Omental fat pad (tissue), 3 donors: ENCODE measurements at regions not wholly inside any gene's neighbourhood (a gene's known extent, or its start where the extent isn't known, plus 50 kb on each side); places are given as distances from the start of the nearest gene placed in this dataset.
"Not testable (repeated sequence)": the region's sequence is repeated elsewhere in the genome, so short reads cannot be mapped to it uniquely, and the experiment has no call there.

Source experiments
- ATAC-seq: fragments of 150-250 bp; one replicate; pipeline ENCODE4 v1.9.1; 2016; ENCODE audit warnings: mild to moderate bottlenecking, moderate library complexity; ENCODE audit not compliant: low FRiP score
- DNase-seq: peaks from one replicate; pipeline ENCODE4 v3.0.0-alpha.2; 2019; ENCODE audit warnings: low spot score
- TF ChIP-seq, protein P1 (sequence below), 3 donors: fragments of 450-650 bp; IDR thresholded peaks; one replicate each; pipeline ENCODE4 v1.5.1; 2016 to 2017; ENCODE audit warnings: antibody characterized with exemption in 3 of 3, mild to moderate bottlenecking in 3 of 3, moderate library complexity in 2 of 3

DNA sequence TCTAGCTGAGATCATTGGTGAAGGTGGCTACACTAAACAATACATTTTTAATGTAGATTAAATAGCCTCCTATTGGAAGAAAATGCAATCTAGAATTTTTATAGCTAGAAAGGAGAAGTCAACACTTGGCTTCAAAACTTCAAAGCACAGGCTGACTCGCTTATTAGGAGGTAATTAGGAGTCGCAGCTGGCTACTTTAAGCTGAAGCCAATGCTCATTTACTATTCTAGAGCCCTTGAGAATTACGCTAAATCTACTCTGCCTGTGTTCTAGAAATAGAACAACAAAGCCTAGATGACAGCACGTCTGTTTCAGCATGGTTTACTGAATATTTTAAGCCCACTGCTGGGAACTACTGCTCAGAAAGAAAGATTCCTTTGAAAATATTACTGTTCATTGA, 101.6 kb upstream of the EEPD1 start:
- TF ChIP-seq, protein P1, sequence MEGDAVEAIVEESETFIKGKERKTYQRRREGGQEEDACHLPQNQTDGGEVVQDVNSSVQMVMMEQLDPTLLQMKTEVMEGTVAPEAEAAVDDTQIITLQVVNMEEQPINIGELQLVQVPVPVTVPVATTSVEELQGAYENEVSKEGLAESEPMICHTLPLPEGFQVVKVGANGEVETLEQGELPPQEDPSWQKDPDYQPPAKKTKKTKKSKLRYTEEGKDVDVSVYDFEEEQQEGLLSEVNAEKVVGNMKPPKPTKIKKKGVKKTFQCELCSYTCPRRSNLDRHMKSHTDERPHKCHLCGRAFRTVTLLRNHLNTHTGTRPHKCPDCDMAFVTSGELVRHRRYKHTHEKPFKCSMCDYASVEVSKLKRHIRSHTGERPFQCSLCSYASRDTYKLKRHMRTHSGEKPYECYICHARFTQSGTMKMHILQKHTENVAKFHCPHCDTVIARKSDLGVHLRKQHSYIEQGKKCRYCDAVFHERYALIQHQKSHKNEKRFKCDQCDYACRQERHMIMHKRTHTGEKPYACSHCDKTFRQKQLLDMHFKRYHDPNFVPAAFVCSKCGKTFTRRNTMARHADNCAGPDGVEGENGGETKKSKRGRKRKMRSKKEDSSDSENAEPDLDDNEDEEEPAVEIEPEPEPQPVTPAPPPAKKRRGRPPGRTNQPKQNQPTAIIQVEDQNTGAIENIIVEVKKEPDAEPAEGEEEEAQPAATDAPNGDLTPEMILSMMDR (IDR thresholded peaks at IDR 0.05) = no peak
- DNase-seq = no peak
- no peak for ATAC-seq

DNA sequence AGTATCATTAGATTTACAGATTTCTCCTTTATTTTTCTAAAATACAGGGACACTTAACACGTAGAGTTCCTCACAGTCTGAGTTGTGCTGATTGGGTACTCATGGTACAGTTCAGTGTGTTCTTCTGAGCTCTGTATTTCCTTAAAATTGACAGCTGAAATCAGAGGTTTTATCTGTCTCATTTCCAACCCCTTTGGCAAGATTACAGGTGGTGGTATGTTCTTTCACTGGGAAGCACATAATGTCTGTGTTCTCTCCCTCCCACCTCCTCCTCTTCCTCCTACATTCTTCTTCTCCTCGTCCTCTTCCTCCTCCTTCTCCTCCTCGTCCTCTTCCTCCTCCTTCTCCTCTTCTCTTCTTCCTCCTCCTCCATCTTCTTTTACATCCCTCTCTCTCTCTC, 99.5 kb upstream of the EEPD1 start:
- DNase-seq (no peak), ATAC-seq (no peak)
- TF ChIP-seq, protein P1 (IDR thresholded peaks at IDR 0.05) = no peak

DNA sequence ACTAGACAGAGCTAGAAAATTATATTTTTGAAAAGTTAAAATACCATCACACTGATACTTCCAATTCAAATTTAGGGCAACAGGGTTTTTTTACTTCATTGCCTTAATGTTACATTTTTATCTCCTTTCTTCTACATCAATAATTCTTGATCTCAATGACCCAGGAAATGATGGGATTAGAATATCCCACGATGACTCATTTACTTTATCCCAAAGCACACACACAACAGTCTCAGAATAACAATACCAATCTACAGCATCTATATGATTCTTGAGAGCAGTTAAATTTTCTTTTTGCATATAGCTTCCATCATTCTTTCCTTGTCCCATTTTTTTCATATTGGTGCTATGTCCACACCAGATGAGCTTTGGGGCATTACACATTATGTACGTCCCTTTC, 98.4 kb upstream of the EEPD1 start:
- no peak for ATAC-seq
- no peak for DNase-seq
- TF ChIP-seq, protein P1 (IDR thresholded peaks at IDR 0.05) = no peak

DNA sequence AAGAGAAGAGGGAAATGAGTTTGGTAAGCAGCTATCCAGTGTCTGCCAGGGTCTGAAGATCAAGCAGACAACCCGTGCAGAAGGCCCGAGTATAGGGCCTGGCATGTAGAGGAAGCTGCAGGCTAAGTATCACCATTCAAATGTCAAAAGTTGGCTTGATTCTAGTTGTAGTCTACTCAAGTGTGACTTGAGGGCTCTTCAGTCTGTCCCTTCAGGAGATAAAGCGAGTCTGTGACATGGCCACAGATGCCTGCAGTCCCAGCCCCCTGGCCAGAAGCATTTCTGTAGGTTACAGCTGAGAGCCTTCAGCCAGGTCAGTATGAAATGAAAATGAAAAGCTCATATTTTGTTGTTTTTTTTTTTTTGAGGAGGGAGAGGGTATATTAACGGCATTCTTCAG, 97.8 kb upstream of the EEPD1 start:
- DNase-seq (no peak), ATAC-seq (no peak)
- TF ChIP-seq, protein P1 (IDR thresholded peaks at IDR 0.05) = no peak

DNA sequence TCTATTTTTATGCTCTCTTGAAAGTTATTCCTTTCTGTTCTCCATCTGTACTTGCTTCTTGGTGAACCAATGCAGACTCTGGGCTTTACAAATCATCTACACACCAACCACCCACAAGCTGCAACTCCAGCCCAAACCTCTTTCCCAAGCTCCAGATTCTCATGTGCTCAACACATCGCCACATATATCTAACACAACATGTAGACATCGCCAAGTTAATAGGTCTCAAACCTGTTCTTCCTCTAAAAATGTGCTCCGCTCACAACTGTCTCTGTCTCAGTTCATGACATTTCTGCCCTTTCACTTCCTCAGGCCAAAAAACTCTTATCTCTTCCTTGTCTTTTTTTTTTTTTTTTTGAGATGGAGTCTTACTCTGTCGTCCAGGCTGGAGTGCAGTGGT, 95.7 kb upstream of the EEPD1 start:
- TF ChIP-seq, protein P1 (IDR thresholded peaks at IDR 0.05) = no peak
- no peak for DNase-seq
- ATAC-seq = no peak

DNA sequence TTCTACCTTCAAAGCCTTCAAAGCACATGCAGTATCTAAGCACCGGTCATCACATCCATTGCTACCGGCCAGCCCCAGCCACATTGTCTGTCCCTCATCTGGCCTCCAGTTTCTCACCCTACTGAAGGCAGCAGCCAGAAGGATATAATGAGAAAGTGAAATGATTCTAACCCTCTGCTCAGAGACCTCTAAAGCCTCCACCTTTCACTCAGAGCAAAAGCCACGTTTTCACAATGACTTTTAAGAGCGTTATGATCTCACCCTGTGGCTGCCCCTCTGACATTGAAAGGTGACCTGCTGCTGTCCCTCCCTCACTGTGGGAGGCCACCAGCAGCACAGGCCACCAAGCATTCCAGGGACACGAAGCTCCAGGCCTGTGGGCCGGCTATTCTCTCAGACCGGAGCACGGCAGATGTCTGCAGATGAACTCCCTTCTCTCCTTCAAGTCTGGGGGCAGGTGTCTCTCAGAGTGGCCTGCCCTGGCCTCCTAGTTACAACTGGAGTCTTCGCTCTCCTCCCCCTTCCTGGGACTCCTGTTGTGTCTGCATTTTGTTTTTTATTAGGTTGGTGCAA, 94.9 kb upstream of the EEPD1 start:
- no peak for DNase-seq
- no peak for ATAC-seq
- TF ChIP-seq, protein P1 (IDR thresholded peaks at IDR 0.05) = no peak

DNA sequence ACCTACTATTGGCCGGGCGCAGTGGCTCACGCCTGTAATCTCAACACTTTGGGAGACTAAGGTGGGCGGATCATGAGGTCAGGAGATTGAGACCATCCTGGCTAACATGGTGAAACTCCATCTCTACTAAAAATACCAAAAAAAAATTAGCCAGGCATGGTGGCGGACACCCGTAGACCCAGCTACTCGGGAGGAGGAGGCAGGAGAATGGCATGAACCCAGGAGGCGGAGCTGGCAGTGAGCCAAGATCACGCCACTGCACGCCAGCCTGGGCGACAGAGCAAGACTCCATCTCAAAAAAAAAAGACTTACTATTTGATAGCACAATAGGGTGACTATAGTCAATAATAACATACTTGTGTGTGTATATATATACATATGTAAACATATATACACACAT, 92.7 kb upstream of the EEPD1 start:
- not testable (repeated sequence) for DNase-seq, ATAC-seq
